H9 (cell line): ENCODE measurements at regions not wholly inside any gene's neighbourhood (a gene's known extent, or its start where the extent isn't known, plus 50 kb on each side); places are given as distances from the start of the nearest gene placed in this dataset.

Experiments used
- DNase-seq: peaks from one replicate; pipeline ENCODE4 v3.0.0-alpha.2; 2017
- H2AFZ ChIP-seq: one replicate; pipeline ENCODE4 v1.6.1; 2013; ENCODE audit warnings: mild to moderate bottlenecking, low read length, control low read depth, moderate library complexity
- H2AK5ac ChIP-seq: 2 replicates; pipeline ENCODE4 v1.6.1; 2013; ENCODE audit warnings: low read length, control low read depth, mixed read lengths; ENCODE audit not compliant: insufficient read length
- H2BK120ac ChIP-seq: one replicate; pipeline ENCODE4 v1.6.1; 2013; ENCODE audit warnings: low read depth, mild to moderate bottlenecking, low read length, control low read depth, inconsistent platforms; ENCODE audit not compliant: poor library complexity, severe bottlenecking
- H2BK12ac ChIP-seq: 2 replicates; pipeline ENCODE4 v1.6.1; 2013; ENCODE audit warnings: low read length, control low read depth, mixed read lengths, low read depth; ENCODE audit not compliant: insufficient read length
- H2BK15ac ChIP-seq: 2 replicates; pipeline ENCODE4 v1.6.1; 2013; ENCODE audit warnings: low read depth, low read length, control low read depth
- H2BK20ac ChIP-seq: one replicate; pipeline ENCODE4 v1.6.1; 2013; ENCODE audit warnings: low read depth, mild to moderate bottlenecking, low read length, control low read depth, inconsistent platforms; ENCODE audit not compliant: poor library complexity, severe bottlenecking
- H2BK5ac ChIP-seq: 2 replicates; pipeline ENCODE4 v1.6.1; 2013; ENCODE audit warnings: low read length, control low read depth, mixed read lengths; ENCODE audit not compliant: insufficient read length
- H3K14ac ChIP-seq: 2 replicates; pipeline ENCODE4 v1.6.1; 2013; ENCODE audit warnings: low read length, control low read depth; ENCODE audit not compliant: insufficient read depth
- H3K18ac ChIP-seq: 2 replicates; pipeline ENCODE4 v1.6.1; 2013; ENCODE audit warnings: low read depth, mild to moderate bottlenecking, mixed read lengths, low read length, control low read depth; ENCODE audit not compliant: insufficient read length
- H3K23ac ChIP-seq: 2 replicates; pipeline ENCODE4 v1.6.1; 2013; ENCODE audit warnings: low read length, control low read depth, mixed read lengths, low read depth; ENCODE audit not compliant: insufficient read length
- H3K23me2 ChIP-seq: 2 replicates; pipeline ENCODE4 v1.6.1; 2013; ENCODE audit warnings: low read depth, mild to moderate bottlenecking, mixed read lengths, low read length, control low read depth; ENCODE audit not compliant: insufficient read length, poor library complexity, severe bottlenecking
- H3K27ac ChIP-seq: 2 replicates; pipeline ENCODE4 v1.5.1; 2013; ENCODE audit warnings: low read length, control low read depth, mixed read lengths, low read depth; ENCODE audit not compliant: insufficient read length
- H3K27me3 ChIP-seq: 2 replicates; pipeline ENCODE4 v1.6.1; 2013; ENCODE audit warnings: low read length, control low read depth, inconsistent platforms; ENCODE audit not compliant: insufficient read depth
- H3K4ac ChIP-seq: 2 replicates; pipeline ENCODE4 v1.6.1; 2013; ENCODE audit warnings: low read depth, mild to moderate bottlenecking, control low read depth, inconsistent platforms, low read length, moderate library complexity
- H3K4me1 ChIP-seq: 2 replicates; pipeline ENCODE4 v1.6.1; 2013; ENCODE audit warnings: low read length, control low read depth, inconsistent platforms; ENCODE audit not compliant: insufficient read depth
- H3K4me2 ChIP-seq: 2 replicates; pipeline ENCODE4 v1.6.1; 2013; ENCODE audit warnings: low read length, control low read depth, mixed read lengths; ENCODE audit not compliant: insufficient read length, insufficient read depth
- H3K56ac ChIP-seq: 2 replicates; pipeline ENCODE4 v1.6.1; 2013; ENCODE audit warnings: low read depth, mild to moderate bottlenecking, mixed read lengths, low read length, control low read depth; ENCODE audit not compliant: insufficient read length
- H3K79me1 ChIP-seq: 2 replicates; pipeline ENCODE4 v1.6.1; 2013; ENCODE audit warnings: low read depth, mild to moderate bottlenecking, moderate library complexity, low read length, control low read depth, inconsistent platforms; ENCODE audit not compliant: insufficient read depth, poor library complexity, severe bottlenecking
- H3K79me2 ChIP-seq: 2 replicates; pipeline ENCODE4 v1.6.1; 2013; ENCODE audit warnings: low read length, control low read depth, inconsistent platforms; ENCODE audit not compliant: insufficient read depth
- H3K9ac ChIP-seq: 2 replicates; pipeline ENCODE4 v1.6.1; 2013; ENCODE audit warnings: low read length, control low read depth, mixed read lengths; ENCODE audit not compliant: insufficient read length; ENCODE audit errors: extremely low read depth
- H3K9me3 ChIP-seq: one replicate; pipeline ENCODE4 v1.6.1; 2013; ENCODE audit warnings: low read depth, low read length, inconsistent platforms; ENCODE audit not compliant: control insufficient read depth
- H3T11ph ChIP-seq: one replicate; pipeline ENCODE4 v1.6.1; 2013; ENCODE audit warnings: mild to moderate bottlenecking, low read length, control low read depth, inconsistent platforms
- H4K20me1 ChIP-seq: one replicate; pipeline ENCODE4 v1.6.1; 2013; ENCODE audit not compliant: control insufficient read depth, insufficient read length, insufficient read depth
- H4K5ac ChIP-seq: 2 replicates; pipeline ENCODE4 v1.6.1; 2013; ENCODE audit warnings: low read depth, mild to moderate bottlenecking, mixed read lengths, low read length, control low read depth; ENCODE audit not compliant: insufficient read length
- H4K8ac ChIP-seq: replicated peaks from 2 replicates; pipeline ENCODE4 v1.6.1; 2013; ENCODE audit warnings: low read length, control low read depth, mixed read lengths, low read depth; ENCODE audit not compliant: insufficient read length
- H4K91ac ChIP-seq: 2 replicates; pipeline ENCODE4 v1.6.1; 2013; ENCODE audit warnings: low read depth, mild to moderate bottlenecking, moderate library complexity, mixed read lengths, low read length, control low read depth; ENCODE audit not compliant: insufficient read length
- H3K27ac Mint-ChIP-seq, 3 experiments: 2 replicates in 2 of 3; 3 replicates in 1 of 3; pipeline ENCODE4 v1.8.0; 2020 to 2021; ENCODE audit warnings: mixed read lengths in 3 of 3, mild to moderate bottlenecking in 1 of 3, moderate library complexity in 1 of 3
- H3K27me3 Mint-ChIP-seq: 2 replicates; pipeline ENCODE4 v1.8.0; 2021; ENCODE audit warnings: low read depth, mild to moderate bottlenecking, moderate library complexity, mixed read lengths
- H3K36me3 Mint-ChIP-seq, 3 experiments: 2 replicates in 2 of 3; 3 replicates in 1 of 3; pipeline ENCODE4 v1.8.0; 2020 to 2021; ENCODE audit warnings: low read depth in 3 of 3, mixed read lengths in 3 of 3; ENCODE audit not compliant: insufficient read depth in 1 of 3
- H3K4me1 Mint-ChIP-seq, 2 experiments: 2 replicates each; pipeline ENCODE4 v1.8.0; 2020; ENCODE audit warnings: mixed read lengths in 2 of 2
- H3K4me3 Mint-ChIP-seq, 2 experiments: 2 replicates in 1 of 2; 3 replicates in 1 of 2; pipeline ENCODE4 v1.8.0; 2020 to 2021; ENCODE audit warnings: mild to moderate bottlenecking in 2 of 2, mixed read lengths in 2 of 2, moderate library complexity in 1 of 2
- H3K9me3 Mint-ChIP-seq, 2 experiments: 2 replicates in 1 of 2; 3 replicates in 1 of 2; pipeline ENCODE4 v1.8.0; 2020; ENCODE audit warnings: mild to moderate bottlenecking in 2 of 2, mixed read lengths in 2 of 2, moderate library complexity in 1 of 2
- CTCF ChIP-seq: fragments of 200-600 bp; sonication (generic); conservative IDR thresholded peaks from 3 replicates; pipeline ENCODE4 v1.8.0; 2021; ENCODE audit warnings: antibody characterized with exemption, mild to moderate bottlenecking
- WGBS: extraction: QIAGEN DNeasy Blood & Tissue Kit; methylation state at CpG from one replicate; pipeline ENCODE4 v1.1.7; 2013; ENCODE audit warnings: missing lambda C conversion rate, low lambda C conversion rate, mixed read lengths; ENCODE audit not compliant: insufficient read length; ENCODE audit errors: extremely low coverage; 5-methylcytosine and 5-hydroxymethylcytosine counted together

GRCh38 chr2:48039209-48039990 is 133.1 kb upstream of the FBXO11 start:
- H3K9me3 ChIP-seq = no peaks in the 10 kb centered on the region
- Mint-ChIP-seq H3K4me1 (peaks cover 0 to 6% of the 10 kb centered on the region in 2 experiments; a peak in 3 of 4 replicates), H3K27me3 (no peaks in the 10 kb centered on the region; the same call in 1 of the 2 replicates), H3K36me3 (peaks cover 0 to 2% (median 0%) of the 10 kb centered on the region in 3 experiments; a peak in 2 of 7 replicates), H3K27ac (no peak overlapping the region), H3K9me3 (peaks cover 5 to 6% of the 10 kb centered on the region in 2 experiments; a peak in 4 of 5 replicates), H3K4me3 (no peak overlapping the region; a peak in 1 of 5 replicates)
- no peak overlapping the region for H3K4ac ChIP-seq
- no peak overlapping the region for H3K27ac ChIP-seq
- H3K23me2 ChIP-seq = no peaks in the 10 kb centered on the region
- no peaks in the 10 kb centered on the region for H4K20me1 ChIP-seq
- H3K4me1 ChIP-seq = no peaks in the 10 kb centered on the region
- TF ChIP-seq CTCF = no peak
- no CpG with 5 or more reads among the region's 3 CpGs for WGBS
- H3K4me2 ChIP-seq = no peak overlapping the region
- no peak overlapping the region for H4K8ac ChIP-seq
- no peak overlapping the region for H2BK15ac ChIP-seq
- no peak overlapping the region for H4K91ac ChIP-seq
- no peak overlapping the region for H2BK120ac ChIP-seq
- no peak overlapping the region for H4K5ac ChIP-seq
- H3K79me2 ChIP-seq = no peaks in the 10 kb centered on the region
- no peak overlapping the region for H3K18ac ChIP-seq
- DNase-seq = no peak
- H2BK12ac ChIP-seq = no peak overlapping the region
- no peak overlapping the region for H3K56ac ChIP-seq
- no peaks in the 10 kb centered on the region for H3K27me3 ChIP-seq
- H3K79me1 ChIP-seq = no peaks in the 10 kb centered on the region
- no peak overlapping the region for H2AFZ ChIP-seq
- no peak overlapping the region for H2AK5ac ChIP-seq
- no peak overlapping the region for H3T11ph ChIP-seq
- H3K9ac ChIP-seq = no peak overlapping the region
- no peak overlapping the region for H2BK20ac ChIP-seq
- no peak overlapping the region for H3K14ac ChIP-seq
- H2BK5ac ChIP-seq = no peak overlapping the region
- H3K23ac ChIP-seq = no peak overlapping the region
